WTC11 (cell line): ENCODE measurements at regions not wholly inside any gene's neighbourhood (a gene's known extent, or its start where the extent isn't known, plus 50 kb on each side); places are given as distances from the start of the nearest gene placed in this dataset.

Source experiments
- ATAC-seq: fragments of 200-7000 bp; cut with Tn5 transposase; 2 replicates; pipeline ENCODE4 v1.10.0; 2021; ENCODE audit warnings: mild to moderate bottlenecking, moderate library complexity
- CTCF ChIA-PET: fragments of 300-600 bp; sonication (Branson Sonifier 250); formaldehyde crosslinking; loops from one replicate; lab custom pipeline; 2021; ENCODE audit warnings: antibody characterized with exemption; lab: Charles Lee
- POLR2A ChIA-PET: fragments of 350-600 bp; sonication (Branson Sonifier 250); formaldehyde crosslinking; loops from one replicate; lab custom pipeline; 2021; ENCODE audit warnings: antibody characterized with exemption; lab: Charles Lee
- DNase-seq: peaks from one replicate; pipeline ENCODE4 v3.0.0; 2021; ENCODE audit warnings: low spot score
- H3K27ac Mint-ChIP-seq: 2 replicates; pipeline ENCODE4 v1.8.0; 2021; ENCODE audit warnings: mixed read lengths
- H3K27me3 Mint-ChIP-seq: 2 replicates; pipeline ENCODE4 v1.8.0; 2021; ENCODE audit warnings: low read depth, mild to moderate bottlenecking, moderate library complexity, mixed read lengths
- H3K36me3 Mint-ChIP-seq: 2 replicates; pipeline ENCODE4 v1.8.0; 2021; ENCODE audit warnings: mixed read lengths
- H3K4me1 Mint-ChIP-seq: 2 replicates; pipeline ENCODE4 v1.8.0; 2022; ENCODE audit warnings: mixed read lengths
- H3K4me3 Mint-ChIP-seq: 2 replicates; pipeline ENCODE4 v1.8.0; 2021; ENCODE audit warnings: mild to moderate bottlenecking, moderate library complexity, mixed read lengths
- H3K9me3 Mint-ChIP-seq: 2 replicates; pipeline ENCODE4 v1.8.0; 2021; ENCODE audit warnings: mixed read lengths
- ATF2 ChIP-seq: sonication (generic); formaldehyde crosslinking; IDR thresholded peaks from 2 replicates; pipeline ENCODE4 v1.8.1; 2022; ENCODE audit warnings: low read depth, missing genetic modification reagents, borderline replicate concordance
- CTCF ChIP-seq: fragments of 200-600 bp; IDR thresholded peaks from 2 replicates; pipeline ENCODE4 v1.8.0; 2022; ENCODE audit warnings: antibody characterized with exemption
- EMX1 ChIP-seq: fragments of 250-450 bp; sonication (Bioruptor Pico); IDR thresholded peaks from 2 replicates; pipeline ENCODE4 v1.8.0; 2021; ENCODE audit warnings: mild to moderate bottlenecking
- FOXP1 ChIP-seq: sonication (generic); formaldehyde crosslinking; IDR thresholded peaks from 2 replicates; pipeline ENCODE4 v1.8.0; 2022; ENCODE audit warnings: missing genetic modification reagents, mild to moderate bottlenecking, moderate library complexity, borderline replicate concordance
- GRHL2 ChIP-seq: fragments of 250-450 bp; sonication (Bioruptor Pico); IDR thresholded peaks from 2 replicates; pipeline ENCODE4 v1.8.0; 2022; ENCODE audit warnings: mild to moderate bottlenecking, moderate library complexity; ENCODE audit not compliant: insufficient replicate concordance, severe bottlenecking
- HMGA2 ChIP-seq: fragments of 250-450 bp; sonication (Bioruptor Pico); IDR thresholded peaks from 2 replicates; pipeline ENCODE4 v1.4.0; 2021; ENCODE audit warnings: mild to moderate bottlenecking, moderate library complexity
- MXD4 ChIP-seq: fragments of 250-450 bp; sonication (Bioruptor Pico); IDR thresholded peaks from 2 replicates; pipeline ENCODE4 v1.8.0; 2021; ENCODE audit warnings: mild to moderate bottlenecking, moderate library complexity, borderline replicate concordance
- NFE2L1 ChIP-seq: sonication (generic); formaldehyde crosslinking; IDR thresholded peaks from 2 replicates; pipeline ENCODE4 v1.8.1; 2023; ENCODE audit warnings: missing genetic modification reagents
- NR1H2 ChIP-seq: sonication (generic); formaldehyde crosslinking; IDR thresholded peaks from 2 replicates; pipeline ENCODE4 v1.9.0; 2021; ENCODE audit warnings: mild to moderate bottlenecking, moderate library complexity, missing genetic modification reagents
- OVOL2 ChIP-seq: fragments of 250-450 bp; sonication (Bioruptor Pico); IDR thresholded peaks from 2 replicates; pipeline ENCODE4 v1.9.0; 2021; ENCODE audit warnings: mild to moderate bottlenecking, borderline replicate concordance
- RORB ChIP-seq: fragments of 250-450 bp; sonication (Bioruptor Pico); IDR thresholded peaks from 2 replicates; pipeline ENCODE4 v1.9.0; 2021; ENCODE audit warnings: mild to moderate bottlenecking
- SMAD3 ChIP-seq: sonication (generic); formaldehyde crosslinking; IDR thresholded peaks from 2 replicates; pipeline ENCODE4 v1.8.0; 2022; ENCODE audit warnings: missing genetic modification reagents, mild to moderate bottlenecking, borderline replicate concordance
- SP1 ChIP-seq: sonication (generic); formaldehyde crosslinking; conservative IDR thresholded peaks from 2 replicates; pipeline ENCODE4 v1.8.1; 2022; ENCODE audit warnings: missing genetic modification reagents
- ZNF219 ChIP-seq: sonication (generic); formaldehyde crosslinking; IDR thresholded peaks from 2 replicates; pipeline ENCODE4 v1.8.0; 2023; ENCODE audit warnings: missing genetic modification reagents, mild to moderate bottlenecking, borderline replicate concordance
- ZNF317 ChIP-seq: sonication (generic); formaldehyde crosslinking; IDR thresholded peaks from 2 replicates; pipeline ENCODE4 v1.8.1; 2023; ENCODE audit warnings: low read depth, mild to moderate bottlenecking, moderate library complexity, missing genetic modification reagents, borderline replicate concordance
- TF ChIP-seq, protein P1 (sequence below): sonication (generic); formaldehyde crosslinking; IDR thresholded peaks from 2 replicates; pipeline ENCODE4 v1.8.0; 2022; ENCODE audit warnings: mild to moderate bottlenecking, missing genetic modification reagents
- TF ChIP-seq, protein P2 (sequence below): fragments of 250-450 bp; sonication (Bioruptor Pico); IDR thresholded peaks from 2 replicates; pipeline ENCODE4 v1.8.0; 2021; ENCODE audit warnings: mild to moderate bottlenecking
- TF ChIP-seq, protein P3 (sequence below): sonication (generic); formaldehyde crosslinking; IDR thresholded peaks from 2 replicates; pipeline ENCODE4 v1.8.0; 2022; ENCODE audit warnings: missing genetic modification reagents
- TF ChIP-seq, protein P4 (sequence below): sonication (generic); formaldehyde crosslinking; IDR thresholded peaks from 2 replicates; pipeline ENCODE4 v1.8.1; 2023; ENCODE audit warnings: mild to moderate bottlenecking, missing genetic modification reagents, borderline replicate concordance
- TF ChIP-seq, protein P5 (sequence below): sonication (generic); formaldehyde crosslinking; IDR thresholded peaks from 2 replicates; pipeline ENCODE4 v1.8.1; 2023; ENCODE audit warnings: mild to moderate bottlenecking, missing genetic modification reagents

DNA sequence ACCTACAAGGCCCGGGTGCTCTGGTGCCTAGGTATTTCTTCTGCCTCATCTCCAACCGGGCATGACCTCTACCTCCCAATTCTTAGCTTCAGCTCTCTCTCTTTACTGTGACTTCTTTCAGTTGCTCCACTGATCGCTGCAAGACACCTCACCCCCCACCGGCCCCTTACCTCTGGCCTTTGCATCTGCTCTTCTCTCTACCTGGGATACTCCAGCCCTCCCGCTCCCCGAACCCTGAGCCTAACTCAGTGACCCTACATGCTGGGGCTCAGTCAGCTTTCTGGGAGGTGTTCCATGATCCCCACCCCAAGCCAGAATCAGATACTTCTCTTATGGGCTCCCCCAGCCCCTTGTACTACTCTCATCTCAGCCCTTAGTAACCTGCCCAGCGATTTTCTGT is 99.6 kb downstream of the EFNB1 start (continued):
- no peak for TF ChIP-seq RORB
- TF ChIP-seq, all 79 proteins: peak for 0

- Mint-ChIP-seq H3K4me1 (peaks cover 5% of the 10 kb centered on the region), H3K4me3 (no peak overlapping the region), H3K27ac (no peak overlapping the region), H3K36me3 (no peaks in the 10 kb centered on the region), H3K27me3 (no peaks in the 10 kb centered on the region), H3K9me3 (no peaks in the 10 kb centered on the region)
- POLR2A ChIA-PET, result no interaction called here
- DNase-seq (no peak), ATAC-seq (no peak)
- CTCF ChIA-PET, result interaction anchor here (0.8 to 3.1 kb wide), 2 partner anchors 99 to 470 kb away, joined by 3 to 24 read pairs; partner anchors contain the start of gene EFNB1
- TF ChIP-seq FOXP1 (CRISPR knock-in tag) (no peak), GRHL2 (CRISPR knock-in tag) (no peak), ATF2 (CRISPR knock-in tag) (no peak), HMGA2 (no peak), NFE2L1 (CRISPR knock-in tag) (no peak), MXD4 (CRISPR knock-in tag) (no peak), CTCF (no peak), NR1H2 (CRISPR knock-in tag) (no peak), SP1 (CRISPR knock-in tag) (no peak), OVOL2 (CRISPR knock-in tag) (no peak), ZNF317 (CRISPR knock-in tag) (no peak), EMX1 (CRISPR knock-in tag) (no peak), SMAD3 (no peak), ZNF219 (no peak)
- TF ChIP-seq, protein P1, sequence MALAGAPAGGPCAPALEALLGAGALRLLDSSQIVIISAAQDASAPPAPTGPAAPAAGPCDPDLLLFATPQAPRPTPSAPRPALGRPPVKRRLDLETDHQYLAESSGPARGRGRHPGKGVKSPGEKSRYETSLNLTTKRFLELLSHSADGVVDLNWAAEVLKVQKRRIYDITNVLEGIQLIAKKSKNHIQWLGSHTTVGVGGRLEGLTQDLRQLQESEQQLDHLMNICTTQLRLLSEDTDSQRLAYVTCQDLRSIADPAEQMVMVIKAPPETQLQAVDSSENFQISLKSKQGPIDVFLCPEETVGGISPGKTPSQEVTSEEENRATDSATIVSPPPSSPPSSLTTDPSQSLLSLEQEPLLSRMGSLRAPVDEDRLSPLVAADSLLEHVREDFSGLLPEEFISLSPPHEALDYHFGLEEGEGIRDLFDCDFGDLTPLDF, result no peak
- TF ChIP-seq, protein P2, sequence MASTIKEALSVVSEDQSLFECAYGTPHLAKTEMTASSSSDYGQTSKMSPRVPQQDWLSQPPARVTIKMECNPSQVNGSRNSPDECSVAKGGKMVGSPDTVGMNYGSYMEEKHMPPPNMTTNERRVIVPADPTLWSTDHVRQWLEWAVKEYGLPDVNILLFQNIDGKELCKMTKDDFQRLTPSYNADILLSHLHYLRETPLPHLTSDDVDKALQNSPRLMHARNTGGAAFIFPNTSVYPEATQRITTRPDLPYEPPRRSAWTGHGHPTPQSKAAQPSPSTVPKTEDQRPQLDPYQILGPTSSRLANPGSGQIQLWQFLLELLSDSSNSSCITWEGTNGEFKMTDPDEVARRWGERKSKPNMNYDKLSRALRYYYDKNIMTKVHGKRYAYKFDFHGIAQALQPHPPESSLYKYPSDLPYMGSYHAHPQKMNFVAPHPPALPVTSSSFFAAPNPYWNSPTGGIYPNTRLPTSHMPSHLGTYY (CRISPR knock-in tag), result no peak
- TF ChIP-seq, protein P3, sequence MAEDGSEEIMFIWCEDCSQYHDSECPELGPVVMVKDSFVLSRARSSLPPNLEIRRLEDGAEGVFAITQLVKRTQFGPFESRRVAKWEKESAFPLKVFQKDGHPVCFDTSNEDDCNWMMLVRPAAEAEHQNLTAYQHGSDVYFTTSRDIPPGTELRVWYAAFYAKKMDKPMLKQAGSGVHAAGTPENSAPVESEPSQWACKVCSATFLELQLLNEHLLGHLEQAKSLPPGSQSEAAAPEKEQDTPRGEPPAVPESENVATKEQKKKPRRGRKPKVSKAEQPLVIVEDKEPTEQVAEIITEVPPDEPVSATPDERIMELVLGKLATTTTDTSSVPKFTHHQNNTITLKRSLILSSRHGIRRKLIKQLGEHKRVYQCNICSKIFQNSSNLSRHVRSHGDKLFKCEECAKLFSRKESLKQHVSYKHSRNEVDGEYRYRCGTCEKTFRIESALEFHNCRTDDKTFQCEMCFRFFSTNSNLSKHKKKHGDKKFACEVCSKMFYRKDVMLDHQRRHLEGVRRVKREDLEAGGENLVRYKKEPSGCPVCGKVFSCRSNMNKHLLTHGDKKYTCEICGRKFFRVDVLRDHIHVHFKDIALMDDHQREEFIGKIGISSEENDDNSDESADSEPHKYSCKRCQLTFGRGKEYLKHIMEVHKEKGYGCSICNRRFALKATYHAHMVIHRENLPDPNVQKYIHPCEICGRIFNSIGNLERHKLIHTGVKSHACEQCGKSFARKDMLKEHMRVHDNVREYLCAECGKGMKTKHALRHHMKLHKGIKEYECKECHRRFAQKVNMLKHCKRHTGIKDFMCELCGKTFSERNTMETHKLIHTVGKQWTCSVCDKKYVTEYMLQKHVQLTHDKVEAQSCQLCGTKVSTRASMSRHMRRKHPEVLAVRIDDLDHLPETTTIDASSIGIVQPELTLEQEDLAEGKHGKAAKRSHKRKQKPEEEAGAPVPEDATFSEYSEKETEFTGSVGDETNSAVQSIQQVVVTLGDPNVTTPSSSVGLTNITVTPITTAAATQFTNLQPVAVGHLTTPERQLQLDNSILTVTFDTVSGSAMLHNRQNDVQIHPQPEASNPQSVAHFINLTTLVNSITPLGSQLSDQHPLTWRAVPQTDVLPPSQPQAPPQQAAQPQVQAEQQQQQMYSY (CRISPR knock-in tag), result no peak
- TF ChIP-seq, protein P4, sequence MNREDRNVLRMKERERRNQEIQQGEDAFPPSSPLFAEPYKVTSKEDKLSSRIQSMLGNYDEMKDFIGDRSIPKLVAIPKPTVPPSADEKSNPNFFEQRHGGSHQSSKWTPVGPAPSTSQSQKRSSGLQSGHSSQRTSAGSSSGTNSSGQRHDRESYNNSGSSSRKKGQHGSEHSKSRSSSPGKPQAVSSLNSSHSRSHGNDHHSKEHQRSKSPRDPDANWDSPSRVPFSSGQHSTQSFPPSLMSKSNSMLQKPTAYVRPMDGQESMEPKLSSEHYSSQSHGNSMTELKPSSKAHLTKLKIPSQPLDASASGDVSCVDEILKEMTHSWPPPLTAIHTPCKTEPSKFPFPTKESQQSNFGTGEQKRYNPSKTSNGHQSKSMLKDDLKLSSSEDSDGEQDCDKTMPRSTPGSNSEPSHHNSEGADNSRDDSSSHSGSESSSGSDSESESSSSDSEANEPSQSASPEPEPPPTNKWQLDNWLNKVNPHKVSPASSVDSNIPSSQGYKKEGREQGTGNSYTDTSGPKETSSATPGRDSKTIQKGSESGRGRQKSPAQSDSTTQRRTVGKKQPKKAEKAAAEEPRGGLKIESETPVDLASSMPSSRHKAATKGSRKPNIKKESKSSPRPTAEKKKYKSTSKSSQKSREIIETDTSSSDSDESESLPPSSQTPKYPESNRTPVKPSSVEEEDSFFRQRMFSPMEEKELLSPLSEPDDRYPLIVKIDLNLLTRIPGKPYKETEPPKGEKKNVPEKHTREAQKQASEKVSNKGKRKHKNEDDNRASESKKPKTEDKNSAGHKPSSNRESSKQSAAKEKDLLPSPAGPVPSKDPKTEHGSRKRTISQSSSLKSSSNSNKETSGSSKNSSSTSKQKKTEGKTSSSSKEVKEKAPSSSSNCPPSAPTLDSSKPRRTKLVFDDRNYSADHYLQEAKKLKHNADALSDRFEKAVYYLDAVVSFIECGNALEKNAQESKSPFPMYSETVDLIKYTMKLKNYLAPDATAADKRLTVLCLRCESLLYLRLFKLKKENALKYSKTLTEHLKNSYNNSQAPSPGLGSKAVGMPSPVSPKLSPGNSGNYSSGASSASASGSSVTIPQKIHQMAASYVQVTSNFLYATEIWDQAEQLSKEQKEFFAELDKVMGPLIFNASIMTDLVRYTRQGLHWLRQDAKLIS (CRISPR knock-in tag), result no peak
- TF ChIP-seq, protein P5, sequence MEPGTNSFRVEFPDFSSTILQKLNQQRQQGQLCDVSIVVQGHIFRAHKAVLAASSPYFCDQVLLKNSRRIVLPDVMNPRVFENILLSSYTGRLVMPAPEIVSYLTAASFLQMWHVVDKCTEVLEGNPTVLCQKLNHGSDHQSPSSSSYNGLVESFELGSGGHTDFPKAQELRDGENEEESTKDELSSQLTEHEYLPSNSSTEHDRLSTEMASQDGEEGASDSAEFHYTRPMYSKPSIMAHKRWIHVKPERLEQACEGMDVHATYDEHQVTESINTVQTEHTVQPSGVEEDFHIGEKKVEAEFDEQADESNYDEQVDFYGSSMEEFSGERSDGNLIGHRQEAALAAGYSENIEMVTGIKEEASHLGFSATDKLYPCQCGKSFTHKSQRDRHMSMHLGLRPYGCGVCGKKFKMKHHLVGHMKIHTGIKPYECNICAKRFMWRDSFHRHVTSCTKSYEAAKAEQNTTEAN (CRISPR knock-in tag), result no peak
Measured at GRCh38 chrX:68927178-68927577, 98.4 kb downstream of the EFNB1 start.
